NCI-H774 (cell line): ENCODE measurements at regions not wholly inside any gene's neighbourhood (a gene's known extent, or its start where the extent isn't known, plus 50 kb on each side); places are given as distances from the start of the nearest gene placed in this dataset.
"Not testable (repeated sequence)": the region's sequence is repeated elsewhere in the genome, so short reads cannot be mapped to it uniquely, and the experiment has no call there.

Source experiments
- DNase-seq: peaks from one replicate; lab custom pipeline; 2025; lab: John Stamatoyannopoulos, UW

DNA sequence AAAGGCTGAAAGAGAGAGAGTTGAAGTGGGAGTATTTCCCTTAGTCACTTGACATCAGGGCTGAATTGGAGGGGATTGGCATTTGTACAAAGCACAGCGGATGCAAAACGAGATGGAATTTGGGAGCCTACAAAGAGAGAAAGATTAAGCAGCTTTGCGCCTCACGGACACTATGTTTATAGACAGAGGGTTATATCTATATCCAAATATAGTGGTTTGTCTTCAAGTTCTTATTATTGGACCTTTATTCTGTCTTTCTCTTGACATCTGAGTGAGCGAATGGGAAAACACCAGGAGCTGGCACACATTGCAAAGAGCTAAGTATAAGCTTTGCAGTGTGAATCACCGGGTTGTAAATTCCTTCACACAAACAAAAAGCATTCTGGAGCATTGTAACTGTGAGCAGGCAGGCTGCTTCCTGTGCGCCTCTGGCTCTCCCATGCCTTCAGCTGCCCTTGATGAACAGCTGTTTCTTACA is 500.2 kb downstream of the STIM2 start:
- no peak for DNase-seq

DNA sequence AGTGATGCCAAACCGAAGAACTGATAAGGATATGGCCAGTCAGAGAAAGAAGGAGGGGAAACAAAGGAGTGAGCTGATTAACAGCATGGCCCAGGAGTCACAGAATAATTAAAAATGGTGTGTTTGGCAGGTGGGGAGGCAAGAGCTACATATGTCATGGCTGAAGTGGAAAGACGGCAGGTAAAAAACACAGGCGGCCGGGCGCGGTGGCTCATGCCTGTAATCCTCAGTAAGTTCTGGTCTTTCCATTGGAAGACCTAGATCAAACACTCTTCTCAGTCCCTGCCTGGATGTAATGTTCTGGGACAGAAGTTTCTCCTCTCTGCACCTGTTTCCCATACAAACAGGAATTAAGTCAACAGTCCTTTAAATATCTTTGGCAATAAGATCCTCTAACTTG is 503.9 kb downstream of the STIM2 start:
- no peak for DNase-seq

GRCh38 chr4:27366104-27366823 is 505.6 kb downstream of the STIM2 start:
- DNase-seq, result no peak

GRCh38 chr4:27368781-27369180 is 508.1 kb downstream of the STIM2 start:
- DNase-seq, result no peak

- DNase-seq, result no peak
Measured at GRCh38 chr4:27381815-27382214, 521.2 kb downstream of the STIM2 start.

GRCh38 chr4:27387711-27388110 is 527.1 kb downstream of the STIM2 start:
- DNase-seq, result no peak

- DNase-seq, result no peak
Measured at GRCh38 chr4:27397886-27398285, 537.2 kb downstream of the STIM2 start.

DNA sequence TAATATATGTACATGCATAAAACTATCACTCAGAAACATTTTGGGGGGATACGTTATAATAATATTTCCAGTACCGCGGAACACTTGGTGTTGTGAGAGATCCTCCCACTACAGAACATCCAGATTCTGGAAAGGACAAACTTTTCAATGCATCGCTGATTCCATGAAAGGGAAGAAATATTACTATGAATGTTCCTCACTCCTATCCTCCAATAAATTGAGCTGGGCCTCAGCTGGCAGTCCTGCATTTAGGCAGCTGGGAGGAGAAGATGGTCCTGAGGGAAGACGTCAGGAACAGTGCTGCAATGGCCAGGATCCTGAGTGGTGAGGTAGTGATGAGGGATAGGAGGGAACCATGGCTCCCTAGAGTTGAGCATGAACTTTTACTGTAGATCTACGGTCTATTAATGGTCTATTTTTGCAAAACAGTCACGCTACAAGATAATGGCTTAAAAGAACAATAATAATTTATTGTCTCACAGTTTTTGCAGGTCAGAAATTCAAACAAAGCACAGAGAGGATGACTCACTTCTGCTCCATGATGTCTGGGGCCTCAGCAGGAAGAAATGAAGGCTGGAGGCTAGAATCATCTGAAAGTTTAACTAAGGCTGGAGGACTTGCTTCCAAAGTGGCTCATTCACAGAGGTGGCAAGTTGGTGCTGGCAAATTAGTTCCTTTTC is 538.1 kb downstream of the STIM2 start:
- DNase-seq, result no peak

GRCh38 chr4:27407616-27408015 is 547.0 kb downstream of the STIM2 start:
- no peak for DNase-seq

- no peak for DNase-seq
Measured at GRCh38 chr4:27412613-27413012, 552.0 kb downstream of the STIM2 start.

DNA sequence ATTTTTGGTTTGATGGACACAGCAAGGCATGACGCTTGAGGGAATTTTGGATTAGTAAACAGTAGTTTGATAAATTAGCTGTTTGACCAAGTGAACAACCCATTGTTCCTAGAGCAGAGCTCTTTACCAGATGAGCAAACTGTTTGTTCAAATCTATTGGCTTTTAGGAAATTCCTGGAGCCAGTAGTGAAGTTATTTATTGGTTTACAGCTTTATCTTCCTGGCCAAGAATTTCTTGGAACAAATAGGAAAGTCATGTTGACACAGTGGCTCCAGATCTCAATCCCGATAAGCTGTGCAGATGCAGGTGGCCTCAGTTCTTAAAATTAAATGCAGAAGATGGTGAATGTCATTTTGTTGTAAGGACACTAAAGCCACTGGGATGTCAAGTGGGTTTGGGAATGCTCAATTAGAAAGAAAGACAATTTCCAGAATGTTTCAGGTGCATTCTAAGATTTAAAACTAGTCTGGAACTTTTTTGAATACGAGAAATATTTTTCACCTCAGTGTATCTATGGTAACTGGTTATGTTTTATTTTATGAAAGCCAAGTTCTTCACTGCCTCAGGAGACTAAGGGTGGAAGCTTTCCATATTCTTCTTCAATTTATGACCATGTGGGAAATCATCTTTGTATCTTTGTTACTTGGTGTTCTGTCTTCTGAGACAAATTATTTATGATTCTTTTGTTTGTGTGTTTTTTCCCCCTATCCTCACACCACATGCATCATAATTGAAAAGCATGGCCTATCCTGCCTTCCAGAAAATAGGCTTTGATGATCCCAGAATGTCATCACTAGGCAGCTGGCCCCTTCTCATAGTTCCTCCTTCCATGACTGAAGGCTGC is 554.5 kb downstream of the STIM2 start:
- no peak for DNase-seq

DNA sequence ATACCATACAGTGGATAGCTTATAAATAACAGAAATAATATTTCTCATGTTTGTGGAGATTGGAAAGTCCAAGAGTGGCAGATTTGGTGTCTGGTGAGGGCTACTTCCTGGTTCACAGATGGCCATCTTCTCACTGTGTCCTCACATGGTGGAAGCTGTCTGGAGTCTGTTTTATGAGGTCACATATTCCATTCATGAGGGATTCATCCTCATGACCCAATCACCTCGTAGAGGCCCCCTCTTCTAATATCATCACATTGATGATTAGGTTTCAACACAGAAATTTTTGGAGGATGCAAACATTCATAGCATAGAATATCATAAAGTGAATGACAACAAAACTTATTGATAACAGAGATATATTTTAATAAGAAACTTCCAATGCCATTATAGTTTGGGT is 568.0 kb downstream of the STIM2 start:
- DNase-seq, result no peak

DNA sequence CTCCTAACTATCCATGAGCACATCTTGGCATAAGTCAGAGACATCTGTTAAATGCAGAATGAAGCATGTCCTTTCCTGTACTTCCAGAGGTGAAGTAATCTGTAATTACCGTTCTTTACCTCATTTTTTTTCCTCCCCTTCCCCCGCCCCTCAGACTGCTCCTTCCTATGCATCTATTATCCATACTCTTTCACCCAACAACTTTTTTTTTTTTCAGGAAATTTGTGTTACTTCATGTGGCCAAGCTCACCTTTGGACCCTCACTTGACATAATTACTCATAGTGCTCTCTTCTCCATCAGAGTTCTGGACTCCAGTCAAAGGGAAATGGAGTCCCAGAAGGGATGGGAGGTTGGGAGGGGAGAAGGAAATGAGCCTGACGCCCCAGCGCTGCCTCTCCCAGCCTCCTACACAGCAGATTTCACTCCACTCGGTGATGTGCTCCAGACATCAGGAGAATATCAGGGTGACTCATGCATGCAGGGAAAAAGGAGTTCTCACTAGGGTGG is 568.8 kb downstream of the STIM2 start:
- no peak for DNase-seq

DNA sequence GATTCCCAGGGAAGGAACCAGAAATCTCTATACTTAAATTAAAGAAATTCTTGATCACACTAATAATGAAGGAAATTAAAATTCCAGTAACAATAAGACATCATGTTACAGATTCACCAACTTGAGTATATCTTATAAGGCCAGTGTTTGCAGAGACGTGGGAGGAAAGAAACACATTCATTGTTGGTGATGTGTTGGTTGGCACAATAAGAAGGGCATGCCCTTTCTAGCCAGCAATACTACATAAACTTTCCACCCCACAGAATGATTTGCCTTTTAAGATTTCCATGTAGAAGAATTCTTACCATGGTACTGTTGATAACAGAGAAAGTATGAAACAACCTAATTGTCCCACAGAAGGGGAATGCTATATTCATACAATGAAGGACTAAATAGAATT is 581.5 kb downstream of the STIM2 start:
- DNase-seq, result no peak

GRCh38 chr4:27442661-27443060 is 582.0 kb downstream of the STIM2 start:
- DNase-seq, result not testable (repeated sequence)

- DNase-seq, result no peak
Measured at GRCh38 chr4:27463816-27464215, 603.2 kb downstream of the STIM2 start.

DNA sequence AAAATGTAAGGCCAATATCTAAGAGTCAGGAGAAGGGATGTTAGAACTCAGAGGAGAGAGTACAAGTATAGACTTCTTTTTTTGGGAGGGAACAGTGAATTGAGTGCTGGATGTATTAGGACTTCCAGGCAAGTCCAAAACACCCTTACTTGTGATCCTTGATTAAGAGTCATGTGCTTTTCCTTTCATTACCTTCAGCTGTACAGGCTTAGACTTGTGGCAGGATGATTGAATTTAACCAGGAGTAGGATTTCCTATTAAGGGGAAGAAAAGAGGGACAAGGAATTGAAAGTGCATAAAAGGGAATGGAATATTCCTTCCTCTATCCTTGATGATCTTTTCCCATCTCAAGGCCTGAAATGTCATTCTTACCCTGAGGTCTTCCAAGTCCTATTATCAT is 606.7 kb downstream of the STIM2 start:
- DNase-seq, result no peak

DNA sequence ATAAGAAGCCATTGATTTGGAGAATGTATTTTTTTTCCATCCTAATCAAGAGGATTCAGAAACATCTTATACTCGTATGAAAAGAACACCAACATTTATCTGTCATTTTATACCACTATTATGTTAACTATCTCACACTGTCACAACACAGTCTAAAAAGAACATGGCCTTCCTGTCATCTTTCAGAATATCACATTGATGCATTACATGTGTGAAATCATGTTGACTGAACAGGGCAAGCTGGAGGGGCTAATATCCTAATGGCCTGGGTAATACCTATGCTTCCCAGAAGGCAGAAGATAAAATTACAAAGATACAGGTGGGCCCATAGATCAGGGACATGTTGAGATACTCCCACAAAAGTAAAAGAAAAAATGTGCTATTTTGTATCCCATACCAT is 611.7 kb downstream of the STIM2 start:
- no peak for DNase-seq

- no peak for DNase-seq
Measured at GRCh38 chr4:27474691-27475090, 614.0 kb downstream of the STIM2 start.

DNA sequence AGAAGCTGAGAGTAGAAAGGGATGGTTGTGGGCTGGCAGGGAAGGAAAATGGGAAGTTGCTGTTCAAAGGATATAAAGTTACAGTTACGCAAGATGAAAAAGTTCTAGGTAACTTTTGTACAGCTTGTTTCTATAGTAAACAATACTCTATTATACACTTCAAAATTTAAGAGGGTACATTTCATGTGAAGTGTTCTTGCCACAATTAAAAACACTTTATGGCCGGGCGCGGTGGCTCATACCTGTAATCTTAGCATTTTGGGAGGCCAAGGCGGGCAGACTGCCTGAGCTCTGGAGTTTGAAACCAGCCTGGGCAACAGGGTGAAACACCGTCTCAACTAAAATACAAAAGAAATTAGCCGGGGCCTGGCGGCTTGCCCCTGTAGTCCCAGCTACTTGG is 623.6 kb downstream of the STIM2 start:
- DNase-seq, result no peak

DNA sequence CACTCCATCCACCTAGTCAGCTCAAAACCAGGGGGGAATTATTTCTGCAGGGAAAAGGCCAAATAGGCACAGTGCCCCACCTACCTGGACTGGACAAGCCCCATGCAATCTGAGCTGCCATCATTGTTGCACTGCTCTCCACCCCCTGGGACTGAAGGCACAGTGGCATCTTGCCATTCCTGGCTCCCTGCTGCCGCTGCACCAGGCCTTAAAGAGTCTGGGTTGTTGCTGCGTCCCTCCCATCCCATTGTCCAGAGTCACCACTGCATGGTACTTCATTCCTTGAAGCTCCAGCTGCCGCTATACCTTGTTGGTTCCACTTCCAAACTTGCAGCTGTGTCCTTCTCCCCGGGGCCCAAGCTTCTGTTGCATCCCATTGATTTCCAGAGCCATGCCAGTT is 629.7 kb downstream of the STIM2 start:
- DNase-seq, result no peak

DNA sequence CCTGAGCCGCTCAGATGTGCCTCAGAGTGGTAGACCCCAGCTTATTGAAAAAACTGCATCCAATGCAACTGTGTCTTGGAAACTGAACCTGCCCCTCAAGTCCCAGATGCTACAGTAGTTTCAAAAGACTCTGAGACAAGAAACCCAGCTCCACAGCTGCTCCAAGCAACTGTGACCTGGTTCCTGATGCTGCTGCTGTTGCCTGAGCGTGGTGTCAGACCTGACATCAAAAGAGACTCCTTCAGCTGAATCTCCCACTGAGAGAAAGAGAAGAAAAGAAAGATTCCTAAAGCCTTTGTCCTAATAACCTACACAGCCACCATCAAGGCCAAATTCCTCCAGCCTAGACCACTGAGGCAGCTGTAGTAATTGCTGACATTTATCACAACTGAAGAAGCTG is 630.1 kb downstream of the STIM2 start:
- DNase-seq, result no peak

- DNase-seq, result no peak
Measured at GRCh38 chr4:27506401-27506800, 645.8 kb downstream of the STIM2 start.
